ENCODE measurements at regions not wholly inside any gene's neighbourhood (a gene's known extent, or its start where the extent isn't known, plus 50 kb on each side); places are given as distances from the start of the nearest gene placed in this dataset.

- no peak for TF ChIP-seq EZH2 (IDR thresholded peaks at IDR 0.05; ENCODE audit: insufficient read depth, poor library complexity, severe bottlenecking)
- no peak for TF ChIP-seq EZH2phosphoT487 (IDR thresholded peaks at IDR 0.05; ENCODE audit: insufficient read depth, low read depth)
These were observed 478.7 kb downstream of the CNTN3 start for GRCh38 chr3:74135808-74136207.

Data from GM23248 (cell line).